Endometrium (tissue), 2 donors: ENCODE measurements at regions not wholly inside any gene's neighbourhood (a gene's known extent, or its start where the extent isn't known, plus 50 kb on each side); places are given as distances from the start of the nearest gene placed in this dataset.
A peak's percentile ranks its signal among the peaks of the same experiment; 100 is the strongest.

Experiments used
- FAIRE-seq: peaks from 2 replicates; lab custom pipeline; 2012; peaks lifted over from hg19 to GRCh38; lab: Jason Lieb, UNC
- donor health status: control.
- donor health status: control.

GRCh38 chr3:103657756-103658155, 1222.9 kb downstream of the ZPLD1 start:
- FAIRE-seq = no peak

DNA sequence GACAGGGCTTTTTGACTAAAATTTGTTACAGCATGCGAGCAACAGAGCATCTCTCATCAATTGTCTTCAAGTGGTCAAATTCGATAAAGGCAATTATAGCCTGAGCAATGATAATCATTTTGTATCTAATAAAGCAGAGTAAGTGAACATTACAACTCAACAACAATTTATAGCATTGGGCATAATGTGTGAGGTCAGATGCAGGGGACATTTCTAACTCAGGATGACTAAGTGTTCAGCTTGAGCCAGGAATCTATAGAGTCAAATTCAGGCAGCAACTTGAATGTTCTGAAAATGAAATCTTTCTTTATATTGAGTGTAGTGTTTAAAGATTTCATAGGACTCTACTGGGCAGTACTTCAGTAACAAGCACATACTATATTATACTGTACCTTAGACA, 1226.0 kb downstream of the ZPLD1 start:
- no peak for FAIRE-seq

DNA sequence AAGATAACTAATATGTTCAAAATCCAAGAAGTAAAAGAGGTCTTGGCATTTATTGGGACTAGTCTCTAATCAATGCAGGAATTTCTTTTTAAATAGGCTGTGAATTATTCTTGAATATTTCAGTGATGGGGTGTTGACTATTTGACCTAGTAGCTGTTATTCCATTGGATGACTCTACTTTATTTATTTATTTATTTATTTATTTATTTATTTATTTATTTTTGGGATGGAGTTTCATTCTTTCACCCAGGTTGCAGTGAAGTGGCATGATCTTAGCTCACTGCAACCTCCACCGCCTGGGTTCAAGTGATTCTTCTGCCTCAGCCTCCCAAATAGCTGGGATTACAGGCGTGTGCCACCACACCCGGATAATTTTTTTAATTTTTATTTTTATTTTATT, 1227.8 kb downstream of the ZPLD1 start:
- FAIRE-seq = no peak

DNA sequence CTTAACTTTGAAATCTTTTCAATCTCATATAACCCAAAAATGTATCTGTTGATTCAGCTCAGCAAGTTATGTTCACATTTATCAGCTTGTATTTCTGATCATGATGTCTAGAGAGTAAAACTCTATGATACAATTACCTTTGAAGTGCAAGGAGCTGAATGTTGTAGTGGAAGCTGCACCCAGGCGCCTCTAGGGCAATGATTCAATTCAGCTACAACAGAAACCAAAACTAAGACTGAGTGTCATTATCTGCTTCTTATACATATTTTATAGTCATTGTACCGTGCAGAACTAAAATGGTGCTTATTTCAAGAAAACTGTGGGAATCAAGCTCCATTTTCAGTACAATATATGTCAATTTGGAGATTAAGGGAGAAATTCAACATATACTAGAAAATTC, 1237.5 kb downstream of the ZPLD1 start:
- no peak for FAIRE-seq

- FAIRE-seq = no peak
Observed at GRCh38 chr3:103684904-103685303, 1250.1 kb downstream of the ZPLD1 start.

- no peak for FAIRE-seq
Observed at GRCh38 chr3:103685939-103686338, 1251.1 kb downstream of the ZPLD1 start.

DNA sequence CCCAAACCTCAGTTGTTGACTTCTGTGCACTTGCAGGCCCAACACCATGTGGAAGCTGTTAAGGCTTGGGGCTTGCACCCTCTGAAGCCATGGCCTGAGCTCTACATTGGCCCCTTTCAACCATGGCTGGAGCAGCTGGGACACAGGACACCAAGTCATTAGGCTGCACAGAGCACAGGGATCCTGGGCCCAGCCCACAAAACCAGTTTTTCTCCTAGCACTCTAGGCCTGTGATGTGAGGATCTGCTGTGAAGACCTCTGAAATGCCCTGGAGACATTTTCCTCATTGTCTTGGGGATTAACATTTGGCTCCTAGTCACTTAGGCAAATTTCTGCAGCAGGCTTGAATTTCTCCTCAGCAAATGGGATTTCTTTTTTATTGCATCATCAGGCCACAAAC, 1255.7 kb downstream of the ZPLD1 start:
- FAIRE-seq = no peak

DNA sequence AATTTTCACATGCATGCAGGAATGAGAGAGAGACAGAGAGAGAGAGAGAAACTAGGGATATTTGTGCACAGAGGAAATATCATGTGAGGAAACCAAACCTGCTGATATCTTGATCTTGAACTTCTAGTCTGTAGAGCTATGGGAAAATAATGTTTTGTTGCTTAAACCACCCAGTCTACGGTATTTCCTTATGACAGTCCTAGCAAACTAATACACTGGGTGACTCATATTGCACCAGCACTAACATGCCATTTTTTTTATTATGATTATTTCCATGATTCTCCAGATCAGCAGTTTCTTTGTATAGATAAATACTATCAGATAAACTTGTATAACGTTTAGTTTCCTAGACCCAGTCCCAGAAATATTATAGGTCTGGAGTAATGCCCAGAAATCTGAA, 1259.0 kb downstream of the ZPLD1 start:
- no peak for FAIRE-seq

GRCh38 chr3:103698646-103699045, 1263.8 kb downstream of the ZPLD1 start:
- no peak for FAIRE-seq

GRCh38 chr3:103699228-103699627, 1264.4 kb downstream of the ZPLD1 start:
- no peak for FAIRE-seq

DNA sequence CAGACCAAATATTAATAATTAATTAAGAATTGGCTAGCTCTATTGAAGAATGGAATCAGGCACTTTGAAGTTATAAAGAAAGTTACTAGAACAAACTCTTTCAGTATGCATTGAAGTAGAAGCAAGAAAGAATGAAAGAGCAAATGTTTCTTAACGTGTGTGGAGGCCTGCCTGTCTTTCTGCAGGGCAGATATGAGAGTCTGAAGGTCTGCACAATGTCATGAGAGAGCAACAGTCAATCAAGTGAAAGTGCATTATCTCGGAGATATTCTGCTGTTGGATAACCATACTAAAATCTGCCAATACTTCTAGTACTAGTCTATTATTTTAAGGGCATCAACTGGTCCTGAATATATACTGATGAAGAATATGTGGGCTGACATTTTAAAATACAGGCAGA, 1270.8 kb downstream of the ZPLD1 start:
- FAIRE-seq = no peak

- no peak for FAIRE-seq
Observed at GRCh38 chr3:103706671-103707070, 1271.9 kb downstream of the ZPLD1 start.

GRCh38 chr3:103711670-103712069, 1276.9 kb downstream of the ZPLD1 start:
- no peak for FAIRE-seq

DNA sequence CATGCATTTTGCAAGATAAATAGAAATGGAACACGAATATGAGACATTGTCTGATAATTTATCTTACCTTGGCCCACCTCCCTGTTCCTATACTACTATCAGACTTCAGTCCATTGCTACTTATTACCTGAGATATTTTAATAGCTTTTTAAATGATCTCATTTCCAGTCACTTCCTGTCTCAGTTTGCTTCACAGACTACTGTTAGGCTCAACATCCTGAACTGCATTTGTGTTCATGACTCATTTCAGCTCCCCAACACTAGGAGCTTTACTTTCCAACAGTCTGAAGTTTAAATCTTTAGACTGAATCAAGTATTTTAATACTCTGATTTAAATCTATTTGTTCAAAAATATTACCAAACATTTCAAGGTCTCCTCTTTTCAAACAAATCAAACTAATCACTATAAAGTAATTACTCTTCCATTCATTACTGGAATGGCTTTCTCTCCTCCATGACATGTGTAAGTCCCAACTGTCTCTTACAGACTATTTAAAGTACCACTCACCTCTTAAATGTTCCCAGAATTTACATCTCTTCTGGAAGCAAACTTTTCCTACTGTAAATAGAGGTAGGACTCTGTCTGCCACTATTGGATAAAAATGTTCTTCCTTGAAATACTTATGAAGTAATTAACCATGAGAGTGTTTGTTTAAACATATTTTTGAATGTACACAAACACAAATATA, 1277.6 kb downstream of the ZPLD1 start:
- FAIRE-seq = no peak

GRCh38 chr3:103729547-103729946, 1294.7 kb downstream of the ZPLD1 start:
- FAIRE-seq = no peak

DNA sequence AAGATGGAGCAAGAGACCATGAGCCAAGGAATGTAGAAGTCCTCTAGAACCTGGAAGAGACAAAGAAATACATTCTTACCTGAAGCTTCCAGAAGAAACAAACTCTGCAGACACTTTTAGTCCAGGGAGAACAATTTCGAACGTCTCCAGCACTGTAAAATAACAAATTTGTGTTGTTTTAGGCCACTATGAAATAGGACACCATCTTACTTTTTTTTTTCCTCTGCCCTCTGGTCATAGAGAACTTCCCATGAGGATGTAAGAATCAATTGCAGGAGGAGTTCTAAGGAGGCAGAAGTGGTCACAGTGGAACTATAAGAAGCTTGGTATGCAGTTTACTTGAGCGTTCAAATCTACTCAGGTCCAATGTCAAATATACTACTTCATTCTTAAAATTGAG, 1295.9 kb downstream of the ZPLD1 start:
- FAIRE-seq = no peak

- peak; percentile 64 for FAIRE-seq
Observed at GRCh38 chr3:103752986-103753385, 1318.2 kb downstream of the ZPLD1 start.

DNA sequence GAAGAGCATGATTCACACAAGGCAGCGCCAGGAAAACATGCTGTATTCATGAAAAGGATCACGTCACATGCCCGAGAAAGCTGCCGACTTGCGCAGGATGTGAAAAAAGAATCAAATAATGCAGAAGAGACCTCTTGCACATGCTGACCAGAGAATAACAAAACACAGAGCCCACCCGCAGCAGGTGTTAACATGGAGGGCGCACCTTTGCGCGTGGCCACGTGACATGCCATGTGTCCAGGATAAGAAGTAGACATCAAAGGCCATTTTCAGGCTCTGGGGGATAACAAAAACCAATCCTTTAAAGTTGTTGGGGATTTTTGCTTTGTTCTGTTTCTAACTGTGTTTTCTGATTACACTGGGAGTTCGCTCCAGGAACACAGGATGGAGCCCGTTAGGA, 1332.8 kb downstream of the ZPLD1 start:
- FAIRE-seq = no peak

GRCh38 chr3:103785017-103785416, 1350.2 kb downstream of the ZPLD1 start:
- FAIRE-seq = no peak

DNA sequence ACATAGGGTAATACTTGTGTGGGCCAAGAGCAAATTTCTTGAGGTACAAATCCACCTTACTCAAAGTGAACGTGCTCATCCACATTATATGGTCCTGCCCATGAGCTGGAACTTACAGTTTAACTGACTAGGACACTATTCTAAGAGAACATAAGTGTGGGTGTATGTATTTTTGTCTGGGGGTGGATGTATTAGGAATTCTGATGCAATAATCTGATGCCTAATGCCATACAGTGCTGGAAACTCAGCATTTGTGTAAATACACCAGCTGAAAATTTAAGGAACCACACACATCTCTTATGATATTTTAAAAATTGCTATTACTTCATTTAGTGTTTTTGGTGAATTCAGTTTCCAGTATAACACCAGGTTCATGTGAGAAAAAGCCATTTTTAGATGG, 1350.7 kb downstream of the ZPLD1 start:
- no peak for FAIRE-seq

DNA sequence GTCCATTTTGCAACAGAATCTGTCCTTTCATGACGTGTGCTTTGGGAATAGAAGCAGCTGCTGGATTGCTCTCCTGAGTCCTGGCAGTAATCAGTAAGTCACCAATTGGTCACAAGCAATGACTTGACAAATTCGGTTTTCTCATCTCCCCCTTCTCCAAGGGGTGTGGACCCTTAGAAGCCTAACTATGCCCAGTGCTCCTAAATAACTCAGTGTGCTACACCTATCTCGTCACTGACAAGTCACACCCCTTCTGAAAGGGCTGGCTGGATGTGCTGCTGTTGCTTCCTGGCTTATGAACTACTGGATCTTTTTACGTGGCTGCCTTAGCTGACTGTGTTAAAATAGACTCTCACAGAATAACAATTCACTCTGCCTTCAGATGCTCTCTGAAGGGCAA, 1351.5 kb downstream of the ZPLD1 start:
- FAIRE-seq = no peak

GRCh38 chr3:103787164-103787871, 1352.5 kb downstream of the ZPLD1 start:
- no peak for FAIRE-seq

- FAIRE-seq = no peak
Observed at GRCh38 chr3:103787879-103788278, 1353.1 kb downstream of the ZPLD1 start.
